Thyroid gland (tissue), 4 donors: ENCODE measurements at regions not wholly inside any gene's neighbourhood (a gene's known extent, or its start where the extent isn't known, plus 50 kb on each side); places are given as distances from the start of the nearest gene placed in this dataset.

ENCODE experiments used
- DNase-seq, 2 donors: peaks; one replicate each; pipeline ENCODE4 v3.0.0-alpha.2; 2019
- H3K27ac ChIP-seq, 3 donors: fragments of 200-600 bp; sonication (generic); 1 replicate in 2 of 3; 2 replicates in 1 of 3; pipeline ENCODE4 v1.5.1; 2016 to 2019; ENCODE audit warnings: mild to moderate bottlenecking in 1 of 3, moderate library complexity in 1 of 3
- H3K27me3 ChIP-seq: fragments of 200-600 bp; sonication (generic); one replicate; pipeline ENCODE4 v1.5.1; 2019
- H3K36me3 ChIP-seq, 2 donors: fragments of 200-600 bp; sonication (generic); one replicate each; pipeline ENCODE4 v1.5.1; 2016 to 2019
- H3K4me1 ChIP-seq, 2 donors: fragments of 200-600 bp; sonication (generic); one replicate each; pipeline ENCODE4 v1.5.1; 2017 to 2019
- H3K4me3 ChIP-seq, 3 donors: fragments of 200-600 bp; sonication (generic); replicated peaks in 1 of 3; 1 replicate in 2 of 3; 2 replicates in 1 of 3; pipeline ENCODE4 v1.5.1; 2016; ENCODE audit warnings: mild to moderate bottlenecking in 1 of 3
- H3K9me3 ChIP-seq: fragments of 200-600 bp; sonication (generic); one replicate; pipeline ENCODE4 v1.5.1; 2017
- CTCF ChIP-seq, 6 experiments: fragments of 200-600 bp in 3 of 6; fragments of 450-650 bp in 3 of 6; sonication (generic) in 3 of 6; IDR thresholded peaks; one replicate each; pipeline ENCODE4 v1.5.1; 2016 to 2019; ENCODE audit warnings: antibody characterized with exemption in 6 of 6, mild to moderate bottlenecking in 2 of 6, inconsistent platforms in 1 of 6, moderate library complexity in 1 of 6
- POLR2A ChIP-seq, 2 donors: fragments of 450-650 bp; IDR thresholded peaks; one replicate each; pipeline ENCODE4 v1.6.1; 2017; ENCODE audit warnings: antibody characterized with exemption in 2 of 2, mild to moderate bottlenecking in 2 of 2, moderate library complexity in 1 of 2
- WGBS, 2 donors: methylation state at CpG; one replicate each; pipeline ENCODE4 v1.1.5; 2017; 5-methylcytosine and 5-hydroxymethylcytosine counted together
- intact Hi-C: fragments of 100-400 bp; cut with DNase I; formaldehyde crosslinking; loops from one replicate; pipeline ENCODE4 v1.15.1; 2023

DNA sequence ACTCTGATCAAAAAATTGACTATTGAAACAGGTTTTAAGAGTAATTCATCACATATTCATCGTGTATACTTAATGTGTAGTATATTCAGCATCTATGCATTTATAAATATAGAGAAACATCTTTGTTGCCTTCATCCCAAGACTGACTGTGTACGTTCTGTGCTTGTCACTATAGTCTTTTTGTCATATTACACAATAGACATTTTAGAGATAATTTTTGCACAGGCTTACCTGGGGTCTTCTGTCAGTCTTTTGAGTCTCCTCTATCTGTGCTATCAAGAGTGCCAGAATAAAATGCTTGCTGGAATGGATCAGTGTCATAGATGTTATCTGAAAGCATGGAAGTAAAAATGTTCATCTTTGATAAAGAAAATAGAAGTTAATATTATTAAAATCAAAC, 1047.7 kb upstream of the NRXN1 start:
- H3K4me3 ChIP-seq, result no peak overlapping the region
- DNase-seq, result no peak
- H3K9me3 ChIP-seq, result no peaks in the 10 kb centered on the region

DNA sequence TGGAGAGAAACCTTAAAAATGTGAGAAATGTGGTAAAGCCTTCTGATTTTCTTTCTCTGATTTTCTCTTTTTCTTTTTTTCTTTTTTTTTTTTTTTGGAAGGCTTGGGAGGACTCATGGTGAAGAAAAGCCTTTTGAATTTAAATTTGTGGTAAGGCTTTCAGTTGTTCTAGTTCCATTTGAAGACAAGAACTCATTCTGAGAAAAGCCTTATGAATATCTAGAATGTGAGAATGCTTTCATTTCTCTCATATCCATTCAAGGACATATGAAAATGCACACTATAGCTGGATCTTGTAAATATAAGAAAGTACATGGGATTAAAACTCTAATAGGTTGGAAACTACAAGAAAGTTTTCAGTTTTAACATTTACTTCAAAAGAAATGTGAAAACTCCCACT, 1045.2 kb upstream of the NRXN1 start:
- TF ChIP-seq CTCF (IDR thresholded peaks at IDR 0.05) (no peak), POLR2A (IDR thresholded peaks at IDR 0.05) (no peak)
- Histone ChIP-seq H3K4me3 (no peak overlapping the region), H3K27me3 (no peaks in the 10 kb centered on the region), H3K9me3 (no peaks in the 10 kb centered on the region), H3K27ac (no peak overlapping the region), H3K4me1 (no peaks in the 10 kb centered on the region), H3K36me3 (no peaks in the 10 kb centered on the region)
- no peak for DNase-seq
- intact Hi-C loops, result no loop called here

More for the DNA sequence above, 1047.7 kb upstream of the NRXN1 start:
- 85 to 90% methylated on average over 2 of the region's 2 CpGs for WGBS, 2 donors
- H3K4me1 ChIP-seq, result no peaks in the 10 kb centered on the region
- no peaks in the 10 kb centered on the region for H3K36me3 ChIP-seq
- intact Hi-C loops, result no loop called here
- no peaks in the 10 kb centered on the region for H3K27me3 ChIP-seq
- no peak overlapping the region for H3K27ac ChIP-seq
- no peak for TF ChIP-seq CTCF (IDR thresholded peaks at IDR 0.05)
- no peak for TF ChIP-seq POLR2A (IDR thresholded peaks at IDR 0.05)

- H3K27me3 ChIP-seq, result no peaks in the 10 kb centered on the region
- TF ChIP-seq POLR2A (IDR thresholded peaks at IDR 0.05) (no peak), CTCF (IDR thresholded peaks at IDR 0.05) (no peak)
- no peak overlapping the region for H3K4me3 ChIP-seq
- H3K9me3 ChIP-seq, result no peaks in the 10 kb centered on the region
- no peak for DNase-seq
- H3K36me3 ChIP-seq, result no peaks in the 10 kb centered on the region
- H3K27ac ChIP-seq, result no peak overlapping the region
- 80 to 83% methylated on average over 4 of the region's 4 CpGs for WGBS, 2 donors
- no peaks in the 10 kb centered on the region for H3K4me1 ChIP-seq
- intact Hi-C loops, result no loop called here
Observed at GRCh38 chr2:52074130-52074719, 1042.3 kb upstream of the NRXN1 start.

- H3K36me3 ChIP-seq, result no peaks in the 10 kb centered on the region
- WGBS, 2 donors, result 68 to 99% methylated on average over 2 of the region's 2 CpGs
- TF ChIP-seq CTCF (IDR thresholded peaks at IDR 0.05), result no peak
- no peak for TF ChIP-seq POLR2A (IDR thresholded peaks at IDR 0.05)
- no peaks in the 10 kb centered on the region for H3K9me3 ChIP-seq
- DNase-seq, result no peak
- H3K4me1 ChIP-seq, result no peaks in the 10 kb centered on the region
- H3K27me3 ChIP-seq, result no peaks in the 10 kb centered on the region
- no peak overlapping the region for H3K4me3 ChIP-seq
- intact Hi-C loops, result no loop called here
- H3K27ac ChIP-seq, result no peak overlapping the region
Observed at GRCh38 chr2:52072949-52073348, 1041.0 kb upstream of the NRXN1 start.

DNA sequence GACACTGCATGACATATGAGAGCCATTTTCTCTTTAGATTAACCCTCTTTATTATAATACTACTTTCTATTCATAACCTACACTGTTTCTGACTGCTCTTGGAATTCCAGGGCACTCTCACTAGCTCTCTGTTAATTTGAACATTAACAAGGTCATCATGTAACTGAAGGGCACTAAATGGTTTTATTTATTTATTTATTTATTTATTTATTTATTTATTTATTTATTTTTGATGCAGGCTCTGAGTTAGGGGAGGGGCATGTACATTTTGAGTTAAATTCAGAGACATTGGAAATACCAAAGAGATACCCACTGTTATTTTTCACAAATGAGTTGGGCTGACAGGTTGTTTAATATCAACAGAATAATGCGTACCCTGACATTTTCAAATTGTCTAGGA, 1038.7 kb upstream of the NRXN1 start:
- no peaks in the 10 kb centered on the region for H3K9me3 ChIP-seq
- no peaks in the 10 kb centered on the region for H3K4me1 ChIP-seq
- H3K27me3 ChIP-seq, result no peaks in the 10 kb centered on the region
- no peak overlapping the region for H3K27ac ChIP-seq
- DNase-seq, result no peak
- 95 to 100% methylated on average over 1 of the region's 1 CpG for WGBS, 2 donors
- H3K4me3 ChIP-seq, result no peak overlapping the region
- intact Hi-C loops, result no loop called here
- no peaks in the 10 kb centered on the region for H3K36me3 ChIP-seq
- TF ChIP-seq CTCF (IDR thresholded peaks at IDR 0.05) (no peak), POLR2A (IDR thresholded peaks at IDR 0.05) (no peak)
